Amygdala (tissue), 56 donors: ENCODE measurements at regions not wholly inside any gene's neighbourhood (a gene's known extent, or its start where the extent isn't known, plus 50 kb on each side); places are given as distances from the start of the nearest gene placed in this dataset.

ENCODE experiments used
- DNase-seq, 56 donors: peaks; one replicate each; lab custom pipeline; 2025; lab: John Stamatoyannopoulos, UW

- DNase-seq: peak in 5 of 56 donors; percentile 1 to 29 (median 4)
Measured at GRCh38 chr13:89827552-89827951, 1519.9 kb upstream of the MIR17HG start.

- no peak for DNase-seq
Measured at GRCh38 chr13:89828506-89828905, 1519.0 kb upstream of the MIR17HG start.

GRCh38 chr13:89831157-89831556, 1516.3 kb upstream of the MIR17HG start:
- DNase-seq: no peak

GRCh38 chr13:89832827-89833226, 1514.7 kb upstream of the MIR17HG start:
- DNase-seq: no peak

GRCh38 chr13:89843621-89844020, 1503.9 kb upstream of the MIR17HG start:
- DNase-seq: no peak

GRCh38 chr13:89845874-89846273, 1501.6 kb upstream of the MIR17HG start:
- DNase-seq: no peak

- DNase-seq: no peak
Measured at GRCh38 chr13:89846926-89847585, 1500.4 kb upstream of the MIR17HG start.

GRCh38 chr13:89852570-89852969, 1494.9 kb upstream of the MIR17HG start:
- no peak for DNase-seq

- no peak for DNase-seq
Measured at GRCh38 chr13:89856512-89856911, 1491.0 kb upstream of the MIR17HG start.

- no peak for DNase-seq
Measured at GRCh38 chr13:89857502-89857901, 1490.0 kb upstream of the MIR17HG start.

- DNase-seq: no peak
Measured at GRCh38 chr13:89862011-89862690, 1485.3 kb upstream of the MIR17HG start.

- DNase-seq: no peak
Measured at GRCh38 chr13:89862691-89863036, 1484.8 kb upstream of the MIR17HG start.

GRCh38 chr13:89865164-89866064, 1482.1 kb upstream of the MIR17HG start:
- no peak for DNase-seq

- no peak for DNase-seq
Measured at GRCh38 chr13:89869312-89869711, 1478.2 kb upstream of the MIR17HG start.

GRCh38 chr13:89878904-89879303, 1468.6 kb upstream of the MIR17HG start:
- no peak for DNase-seq

GRCh38 chr13:89880201-89880600, 1467.3 kb upstream of the MIR17HG start:
- no peak for DNase-seq

- no peak for DNase-seq
Measured at GRCh38 chr13:89883893-89884448, 1463.5 kb upstream of the MIR17HG start.

- DNase-seq: no peak
Measured at GRCh38 chr13:89890806-89891205, 1456.7 kb upstream of the MIR17HG start.

- no peak for DNase-seq
Measured at GRCh38 chr13:89891416-89891815, 1456.1 kb upstream of the MIR17HG start.

- DNase-seq: no peak
Measured at GRCh38 chr13:89897681-89898080, 1449.8 kb upstream of the MIR17HG start.
